ENCODE measurements at regions not wholly inside any gene's neighbourhood (a gene's known extent, or its start where the extent isn't known, plus 50 kb on each side); places are given as distances from the start of the nearest gene placed in this dataset.

DNA sequence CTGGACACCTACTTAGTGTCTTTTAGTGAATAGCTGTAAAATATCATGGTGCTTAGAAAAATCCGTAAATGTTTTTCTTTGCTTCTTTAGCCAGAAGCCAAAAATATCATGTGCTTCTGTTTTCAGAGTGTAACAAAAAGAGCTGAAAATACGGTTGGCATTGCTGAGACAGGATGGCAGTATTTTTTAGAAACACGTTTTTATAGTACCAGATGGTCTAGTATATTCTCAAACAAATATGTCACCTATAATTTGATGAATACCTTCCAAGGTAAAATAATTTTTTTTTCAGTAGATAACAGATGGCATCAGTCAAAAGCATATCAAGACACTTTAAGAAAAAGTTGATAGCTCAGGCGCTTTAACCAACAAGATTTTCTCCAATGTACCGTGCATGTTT, 326.6 kb downstream of the PHF14 start:
- no peaks in the 10 kb centered on the region for H3F3A ChIP-seq (ENCODE audit: control insufficient read depth, insufficient read depth)
- H3K4me3 ChIP-seq (ENCODE audit: low read length): no peak overlapping the region
- H3K9me3 ChIP-seq (ENCODE audit: control insufficient read depth, insufficient read depth, low read length): peaks cover 5% of the 10 kb centered on the region; the same call in 1 of the 2 replicates
- no peaks in the 10 kb centered on the region for H3K9me2 ChIP-seq (replicated peaks; ENCODE audit: control insufficient read depth, low read length)
- H3K27me3 ChIP-seq (ENCODE audit: control insufficient read depth, low read length): no peaks in the 10 kb centered on the region
- no peaks in the 10 kb centered on the region for H3K4me1 ChIP-seq (ENCODE audit: control insufficient read depth, low read length)
- no peak overlapping the region for H3K27ac ChIP-seq (ENCODE audit: low read depth, low read length)
- TF ChIP-seq EZH2phosphoT487 (IDR thresholded peaks at IDR 0.05; ENCODE audit: borderline replicate concordance, low read length): no peak
- TF ChIP-seq, protein P1, sequence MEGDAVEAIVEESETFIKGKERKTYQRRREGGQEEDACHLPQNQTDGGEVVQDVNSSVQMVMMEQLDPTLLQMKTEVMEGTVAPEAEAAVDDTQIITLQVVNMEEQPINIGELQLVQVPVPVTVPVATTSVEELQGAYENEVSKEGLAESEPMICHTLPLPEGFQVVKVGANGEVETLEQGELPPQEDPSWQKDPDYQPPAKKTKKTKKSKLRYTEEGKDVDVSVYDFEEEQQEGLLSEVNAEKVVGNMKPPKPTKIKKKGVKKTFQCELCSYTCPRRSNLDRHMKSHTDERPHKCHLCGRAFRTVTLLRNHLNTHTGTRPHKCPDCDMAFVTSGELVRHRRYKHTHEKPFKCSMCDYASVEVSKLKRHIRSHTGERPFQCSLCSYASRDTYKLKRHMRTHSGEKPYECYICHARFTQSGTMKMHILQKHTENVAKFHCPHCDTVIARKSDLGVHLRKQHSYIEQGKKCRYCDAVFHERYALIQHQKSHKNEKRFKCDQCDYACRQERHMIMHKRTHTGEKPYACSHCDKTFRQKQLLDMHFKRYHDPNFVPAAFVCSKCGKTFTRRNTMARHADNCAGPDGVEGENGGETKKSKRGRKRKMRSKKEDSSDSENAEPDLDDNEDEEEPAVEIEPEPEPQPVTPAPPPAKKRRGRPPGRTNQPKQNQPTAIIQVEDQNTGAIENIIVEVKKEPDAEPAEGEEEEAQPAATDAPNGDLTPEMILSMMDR (IDR thresholded peaks at IDR 0.05; ENCODE audit: low read depth, low read length, poor library complexity, severe bottlenecking): no peak
- H4K20me1 ChIP-seq (ENCODE audit: control insufficient read depth, insufficient read depth, low read depth, low read length): no peaks in the 10 kb centered on the region
- H3K4me2 ChIP-seq (ENCODE audit: low read length): no peak overlapping the region
- no peaks in the 10 kb centered on the region for H3K36me3 ChIP-seq (ENCODE audit: control insufficient read depth, low read length)
- H3K79me2 ChIP-seq (ENCODE audit: control insufficient read depth, low read length): no peaks in the 10 kb centered on the region

DNA sequence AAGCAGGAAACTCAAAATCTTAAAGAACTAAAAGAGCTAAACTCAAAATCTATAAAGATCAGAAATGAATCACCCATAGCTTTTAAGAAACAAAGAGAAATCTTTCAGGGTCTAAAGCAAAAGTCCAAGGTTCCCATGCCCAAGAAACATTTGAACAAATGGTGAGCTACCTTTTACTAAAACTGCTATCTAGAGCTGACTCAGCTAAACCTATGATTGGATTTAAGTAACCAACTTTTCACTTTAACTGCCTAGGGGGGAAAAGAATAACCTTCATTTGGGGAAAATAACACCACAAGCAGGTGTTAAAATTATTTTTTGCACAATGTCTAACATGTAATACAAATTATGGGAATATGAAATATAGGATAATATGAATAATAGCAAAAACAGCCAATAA, 328.4 kb downstream of the PHF14 start:
- H3K36me3 ChIP-seq (ENCODE audit: control insufficient read depth, low read length): no peaks in the 10 kb centered on the region

DNA sequence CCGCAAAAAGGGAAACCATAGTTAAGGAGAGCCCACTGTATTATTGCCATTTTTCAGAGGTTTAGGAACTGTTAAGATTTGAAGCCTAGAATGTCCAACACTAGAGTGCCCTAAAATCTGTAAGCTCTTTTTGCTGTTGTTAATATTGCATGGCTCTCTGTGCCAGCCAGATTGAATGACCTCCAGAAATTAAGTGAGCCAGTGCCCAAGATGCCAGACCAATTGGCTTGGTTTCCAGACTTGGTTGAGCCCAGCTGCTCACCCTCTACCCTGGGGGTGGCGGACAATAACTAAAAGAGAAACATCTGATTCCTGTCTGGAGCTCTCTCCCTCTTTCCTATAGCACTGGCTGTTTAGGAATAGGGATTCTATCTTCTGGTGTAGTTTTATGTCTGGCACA, 340.1 kb downstream of the PHF14 start:
- Histone ChIP-seq H3K27ac (ENCODE audit: low read depth, low read length) (no peak overlapping the region), H3F3A (ENCODE audit: control insufficient read depth, insufficient read depth) (peaks cover 8% of the 10 kb centered on the region), H3K4me3 (ENCODE audit: low read length) (no peak overlapping the region), H3K9me3 (ENCODE audit: control insufficient read depth, insufficient read depth, low read length) (peaks cover 4% of the 10 kb centered on the region; the same call in 1 of the 2 replicates), H3K27me3 (ENCODE audit: control insufficient read depth, low read length) (no peaks in the 10 kb centered on the region), H3K79me2 (ENCODE audit: control insufficient read depth, low read length) (no peaks in the 10 kb centered on the region), H3K36me3 (ENCODE audit: control insufficient read depth, low read length) (no peaks in the 10 kb centered on the region), H3K4me1 (ENCODE audit: control insufficient read depth, low read length) (peaks cover 74% of the 10 kb centered on the region), H3K9me2 (replicated peaks; ENCODE audit: control insufficient read depth, low read length) (no peaks in the 10 kb centered on the region), H4K20me1 (ENCODE audit: control insufficient read depth, insufficient read depth, low read depth, low read length) (no peaks in the 10 kb centered on the region), H3K4me2 (ENCODE audit: low read length) (no peak overlapping the region)
- TF ChIP-seq EZH2phosphoT487 (IDR thresholded peaks at IDR 0.05; ENCODE audit: borderline replicate concordance, low read length): no peak
- TF ChIP-seq, protein P1 (IDR thresholded peaks at IDR 0.05; ENCODE audit: low read depth, low read length, poor library complexity, severe bottlenecking): no peak

More for the DNA sequence above, 328.4 kb downstream of the PHF14 start:
- H3K4me2 ChIP-seq (ENCODE audit: low read length): no peak overlapping the region
- H3K27ac ChIP-seq (ENCODE audit: low read depth, low read length): no peak overlapping the region
- H3K4me1 ChIP-seq (ENCODE audit: control insufficient read depth, low read length): peaks cover 14% of the 10 kb centered on the region
- peaks cover 6% of the 10 kb centered on the region; the same call in 1 of the 2 replicates for H3F3A ChIP-seq (ENCODE audit: control insufficient read depth, insufficient read depth)
- H3K79me2 ChIP-seq (ENCODE audit: control insufficient read depth, low read length): no peaks in the 10 kb centered on the region
- H4K20me1 ChIP-seq (ENCODE audit: control insufficient read depth, insufficient read depth, low read depth, low read length): no peaks in the 10 kb centered on the region
- H3K9me2 ChIP-seq (replicated peaks; ENCODE audit: control insufficient read depth, low read length): no peaks in the 10 kb centered on the region
- H3K9me3 ChIP-seq (ENCODE audit: control insufficient read depth, insufficient read depth, low read length): peaks cover 5% of the 10 kb centered on the region; the same call in 1 of the 2 replicates
- no peak for TF ChIP-seq EZH2phosphoT487 (IDR thresholded peaks at IDR 0.05; ENCODE audit: borderline replicate concordance, low read length)
- TF ChIP-seq, protein P1 (IDR thresholded peaks at IDR 0.05; ENCODE audit: low read depth, low read length, poor library complexity, severe bottlenecking): no peak
- H3K4me3 ChIP-seq (ENCODE audit: low read length): no peak overlapping the region
- no peaks in the 10 kb centered on the region for H3K27me3 ChIP-seq (ENCODE audit: control insufficient read depth, low read length)

All from DOHH2 (cell line).